Esophagus muscularis mucosa (tissue), 3 donors: ENCODE measurements at regions not wholly inside any gene's neighbourhood (a gene's known extent, or its start where the extent isn't known, plus 50 kb on each side); places are given as distances from the start of the nearest gene placed in this dataset.

Experiments
- CTCF ChIP-seq, 3 experiments: fragments of 200-600 bp in 2 of 3; fragments of 450-650 bp in 1 of 3; sonication (generic) in 2 of 3; IDR thresholded peaks; one replicate each; pipeline ENCODE4 v1.5.1; 2017 to 2019; ENCODE audit warnings: antibody characterized with exemption in 3 of 3, mild to moderate bottlenecking in 2 of 3, moderate library complexity in 1 of 3
- POLR2A ChIP-seq: fragments of 450-650 bp; IDR thresholded peaks from one replicate; pipeline ENCODE4 v1.6.1; 2017; ENCODE audit warnings: antibody characterized with exemption, moderate library complexity, mild to moderate bottlenecking, low read depth

GRCh38 chr6:76418560-76419223, 346.2 kb upstream of the IMPG1 start:
- TF ChIP-seq CTCF (IDR thresholded peaks at IDR 0.05), result no peak
- TF ChIP-seq POLR2A, result no peak
